GM12878 (cell line): ENCODE measurements at regions not wholly inside any gene's neighbourhood (a gene's known extent, or its start where the extent isn't known, plus 50 kb on each side); places are given as distances from the start of the nearest gene placed in this dataset.

Experiments used
- ATAC-seq: fragments of 200-7000 bp; cut with Tn5 transposase; 3 replicates; pipeline ENCODE4 v1.9.1; 2020; ENCODE audit warnings: mild to moderate bottlenecking, moderate library complexity
- BruUV-seq: library from RNA; stranded (reverse); fragments of 400-500 nt; replicated peaks from 2 replicates; lab custom pipeline; 2021; lab: Mats Ljungman, UMichigan
- CTCF ChIA-PET: fragments of 300-600 bp; sonication (Branson Sonifier 250); formaldehyde crosslinking; extraction: SDS; loops from one replicate; lab custom pipeline; 2021; ENCODE audit warnings: inconsistent platforms; lab: Yijun Ruan, JAX
- POLR2A ChIA-PET: fragments of 350-600 bp; formaldehyde crosslinking; extraction: SDS; loops from one replicate; lab custom pipeline; 2021; ENCODE audit warnings: inconsistent platforms; lab: Charles Lee
- RAD21 ChIA-PET: fragments of 300-600 bp; sonication (Branson Sonifier 250); formaldehyde crosslinking; loops from one replicate; lab custom pipeline; 2023; ENCODE audit warnings: antibody characterized with exemption; ENCODE audit not compliant: unreplicated experiment; lab: Charles Lee
- SMC1A ChIA-PET: fragments of 300-600 bp; sonication (Branson Sonifier 250); formaldehyde crosslinking; loops from one replicate; lab custom pipeline; 2023; ENCODE audit not compliant: unreplicated experiment, uncharacterized antibody; lab: Charles Lee
- DNase-seq: peaks from one replicate; pipeline ENCODE4 v3.0.0-alpha.2; 2011; ENCODE audit warnings: low read depth, low spot score
- FAIRE-seq: peaks from 3 replicates; lab custom pipeline; 2011; peaks lifted over from hg19 to GRCh38; lab: Jason Lieb, UNC
- H2AFZ ChIP-seq: 2 replicates; pipeline ENCODE4 v1.6.0; 2011; ENCODE audit warnings: low read depth, low read length, control low read depth; ENCODE audit not compliant: control insufficient read depth
- H3K27ac ChIP-seq: 2 replicates; pipeline ENCODE4 v1.5.1; 2011; ENCODE audit warnings: control low read depth; ENCODE audit not compliant: control insufficient read depth, insufficient read depth
- H3K27me3 ChIP-seq, 2 experiments: replicated peaks in 1 of 2; 2 replicates each; pipeline versions ENCODE4 v1.6.0 to v1.6.1; 2011; ENCODE audit warnings: low read length in 1 of 2; ENCODE audit not compliant: control insufficient read depth in 2 of 2, insufficient read depth in 2 of 2
- H3K36me3 ChIP-seq, 2 experiments: 2 replicates each; pipeline ENCODE4 v1.5.1; 2011; ENCODE audit warnings: low read length in 1 of 2; ENCODE audit not compliant: control insufficient read depth in 2 of 2, insufficient read depth in 2 of 2
- H3K4me1 ChIP-seq: 2 replicates; pipeline ENCODE4 v1.6.1; 2011; ENCODE audit warnings: mild to moderate bottlenecking, low read length, moderate library complexity, mixed read lengths; ENCODE audit not compliant: control insufficient read depth, insufficient read depth
- H3K4me2 ChIP-seq: 2 replicates; pipeline ENCODE4 v1.6.0; 2011; ENCODE audit warnings: control low read depth; ENCODE audit not compliant: control insufficient read depth, insufficient read depth
- H3K4me3 ChIP-seq: fragments of 200-600 bp; sonication (generic); 2 replicates; pipeline ENCODE4 v1.5.1; 2016
- H3K79me2 ChIP-seq: 2 replicates; pipeline ENCODE4 v1.6.0; 2011; ENCODE audit warnings: low read length; ENCODE audit not compliant: control insufficient read depth, insufficient read depth
- H3K9ac ChIP-seq: 2 replicates; pipeline ENCODE4 v1.8.0; 2011; ENCODE audit warnings: low read length, control low read depth, mixed read lengths; ENCODE audit not compliant: control insufficient read depth, insufficient read depth
- H3K9me3 ChIP-seq: replicated peaks from 3 replicates; pipeline ENCODE4 v1.5.1; 2011; ENCODE audit warnings: mild to moderate bottlenecking, low read length; ENCODE audit not compliant: control insufficient read depth, insufficient read depth
- H4K20me1 ChIP-seq: 2 replicates; pipeline ENCODE4 v1.6.0; 2011; ENCODE audit not compliant: control insufficient read depth, insufficient read depth
- BACH1 ChIP-seq: fragments of 450-650 bp; IDR thresholded peaks from 2 replicates; pipeline ENCODE4 v1.6.1; 2017; ENCODE audit warnings: mild to moderate bottlenecking, borderline replicate concordance
- HDGF ChIP-seq: fragments of 450-650 bp; IDR thresholded peaks from 2 replicates; pipeline ENCODE4 v1.6.1; 2016; ENCODE audit warnings: antibody characterized with exemption
- JUNB ChIP-seq: IDR thresholded peaks from 2 replicates; pipeline ENCODE4 v1.6.1; 2016; ENCODE audit warnings: antibody characterized with exemption, mild to moderate bottlenecking
- JUND ChIP-seq: IDR thresholded peaks from 2 replicates; pipeline ENCODE4 v1.6.1; 2012; ENCODE audit warnings: low read depth, mild to moderate bottlenecking, low read length, improper control_type of control experiment, moderate library complexity
- NFYA ChIP-seq: IDR thresholded peaks from 2 replicates; pipeline ENCODE4 v1.6.1; 2011; ENCODE audit warnings: low read depth, mild to moderate bottlenecking, low read length, improper control_type of control experiment, borderline replicate concordance
- RBBP5 ChIP-seq: fragments of 200-600 bp; sonication (generic); conservative IDR thresholded peaks from 2 replicates; pipeline ENCODE4 v1.6.1; 2016
- SRF ChIP-seq, 2 experiments: IDR thresholded peaks; 2 replicates each; pipeline ENCODE4 v1.6.1; 2011; ENCODE audit warnings: low read depth in 2 of 2, low read length in 2 of 2, mild to moderate bottlenecking in 1 of 2, moderate library complexity in 1 of 2
- TARDBP ChIP-seq: IDR thresholded peaks from 2 replicates; pipeline ENCODE4 v1.6.1; 2016; ENCODE audit warnings: borderline replicate concordance
- TBL1XR1 ChIP-seq: IDR thresholded peaks from 2 replicates; pipeline ENCODE4 v1.6.1; 2012; ENCODE audit warnings: low read depth, low read length, improper control_type of control experiment
- WRNIP1 ChIP-seq: IDR thresholded peaks from 2 replicates; pipeline ENCODE4 v1.6.1; 2011; ENCODE audit warnings: low read depth, low read length, improper control_type of control experiment, borderline replicate concordance
- ZSCAN29 ChIP-seq: fragments of 450-650 bp; IDR thresholded peaks from 2 replicates; pipeline ENCODE4 v1.6.1; 2017; ENCODE audit warnings: mild to moderate bottlenecking, moderate library complexity
- ZZZ3 ChIP-seq: IDR thresholded peaks from 2 replicates; pipeline ENCODE4 v1.6.1; 2011; ENCODE audit warnings: low read depth; ENCODE audit not compliant: control insufficient read depth, insufficient read length
- WGBS: methylation state at CpG from one replicate; pipeline ENCODE4 v1.1.6; 2016; ENCODE audit warnings: low lambda C conversion rate; ENCODE audit not compliant: insufficient replicate concordance, insufficient coverage; ENCODE audit errors: missing lambda C conversion rate; 5-methylcytosine and 5-hydroxymethylcytosine counted together
- in situ Hi-C: fragments of 300-500 bp; cut with MboI; formaldehyde crosslinking; loops from 9 replicates; pipeline ENCODE4 v1.14.3; 2018; ENCODE audit warnings: mixed read lengths
- intact Hi-C: fragments of 100-400 bp; cut with micrococcal nuclease; formaldehyde crosslinking; loops from one replicate; pipeline ENCODE4 v1.14.2; 2022; ENCODE audit not compliant: unreplicated experiment
- TF ChIP-seq, protein P1 (sequence below): fragments of 450-650 bp; IDR thresholded peaks from 2 replicates; pipeline ENCODE4 v1.6.1; 2017; ENCODE audit warnings: mild to moderate bottlenecking, moderate library complexity
- TF ChIP-seq, protein P2 (sequence below): IDR thresholded peaks from 2 replicates; pipeline ENCODE4 v1.6.1; 2011; ENCODE audit warnings: mild to moderate bottlenecking, low read depth, low read length, moderate library complexity; ENCODE audit not compliant: insufficient replicate concordance
- TF ChIP-seq, protein P3 (sequence below): IDR thresholded peaks from 2 replicates; pipeline ENCODE4 v1.6.1; 2012; ENCODE audit warnings: low read depth, low read length, improper control_type of control experiment

DNA sequence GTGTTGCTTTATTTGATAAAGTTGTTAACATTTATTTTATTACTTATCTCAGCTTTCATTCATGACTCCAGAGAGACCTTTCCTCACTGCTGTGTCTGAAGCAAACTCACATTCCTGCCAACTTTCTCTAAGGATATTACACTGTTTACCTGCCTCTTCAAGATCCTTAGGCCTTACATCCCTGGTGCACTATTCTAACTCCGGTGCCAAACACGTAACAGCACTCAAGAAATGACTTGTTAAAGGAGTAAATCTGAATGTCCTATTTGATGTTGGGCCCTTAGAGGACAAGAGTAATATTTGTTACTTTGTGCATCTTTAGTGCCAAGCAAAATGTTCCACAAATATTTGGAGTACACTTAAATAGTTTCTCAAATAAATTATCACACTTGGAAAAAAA lies 324.1 kb upstream of the FLRT2 start:
- no peaks in the 10 kb centered on the region for H3K79me2 ChIP-seq
- no peak for ATAC-seq
- ChIA-PET CTCF (no interaction called here), RAD21 (no interaction called here), SMC1A (no interaction called here), POLR2A (interaction anchor here (0.6 kb wide), 2 partner anchors 78 to 139 kb away, joined by 4 to 6 read pairs; no protein-coding TSS in a partner anchor)
- H3K27ac ChIP-seq, result no peak overlapping the region
- H3K4me3 ChIP-seq, result no peak overlapping the region
- no peaks in the 10 kb centered on the region for H3K36me3 ChIP-seq
- H3K9ac ChIP-seq, result no peak overlapping the region
- 18% methylated on average over 2 of the region's 2 CpGs for WGBS
- intact Hi-C loops (no loop called here), in situ Hi-C loops (no loop called here)
- no peaks in the 10 kb centered on the region for H3K4me1 ChIP-seq
- no TSS peak for BruUV-seq
- FAIRE-seq, result no peak
- no peak overlapping the region for H2AFZ ChIP-seq
- no peak for DNase-seq
- H3K4me2 ChIP-seq, result no peak overlapping the region
- H3K9me3 ChIP-seq, result no peaks in the 10 kb centered on the region; the same call in 2 of the 3 replicates
- H3K27me3 ChIP-seq, result no peaks in the 10 kb centered on the region
- no peaks in the 10 kb centered on the region for H4K20me1 ChIP-seq
- TF ChIP-seq, protein P1, sequence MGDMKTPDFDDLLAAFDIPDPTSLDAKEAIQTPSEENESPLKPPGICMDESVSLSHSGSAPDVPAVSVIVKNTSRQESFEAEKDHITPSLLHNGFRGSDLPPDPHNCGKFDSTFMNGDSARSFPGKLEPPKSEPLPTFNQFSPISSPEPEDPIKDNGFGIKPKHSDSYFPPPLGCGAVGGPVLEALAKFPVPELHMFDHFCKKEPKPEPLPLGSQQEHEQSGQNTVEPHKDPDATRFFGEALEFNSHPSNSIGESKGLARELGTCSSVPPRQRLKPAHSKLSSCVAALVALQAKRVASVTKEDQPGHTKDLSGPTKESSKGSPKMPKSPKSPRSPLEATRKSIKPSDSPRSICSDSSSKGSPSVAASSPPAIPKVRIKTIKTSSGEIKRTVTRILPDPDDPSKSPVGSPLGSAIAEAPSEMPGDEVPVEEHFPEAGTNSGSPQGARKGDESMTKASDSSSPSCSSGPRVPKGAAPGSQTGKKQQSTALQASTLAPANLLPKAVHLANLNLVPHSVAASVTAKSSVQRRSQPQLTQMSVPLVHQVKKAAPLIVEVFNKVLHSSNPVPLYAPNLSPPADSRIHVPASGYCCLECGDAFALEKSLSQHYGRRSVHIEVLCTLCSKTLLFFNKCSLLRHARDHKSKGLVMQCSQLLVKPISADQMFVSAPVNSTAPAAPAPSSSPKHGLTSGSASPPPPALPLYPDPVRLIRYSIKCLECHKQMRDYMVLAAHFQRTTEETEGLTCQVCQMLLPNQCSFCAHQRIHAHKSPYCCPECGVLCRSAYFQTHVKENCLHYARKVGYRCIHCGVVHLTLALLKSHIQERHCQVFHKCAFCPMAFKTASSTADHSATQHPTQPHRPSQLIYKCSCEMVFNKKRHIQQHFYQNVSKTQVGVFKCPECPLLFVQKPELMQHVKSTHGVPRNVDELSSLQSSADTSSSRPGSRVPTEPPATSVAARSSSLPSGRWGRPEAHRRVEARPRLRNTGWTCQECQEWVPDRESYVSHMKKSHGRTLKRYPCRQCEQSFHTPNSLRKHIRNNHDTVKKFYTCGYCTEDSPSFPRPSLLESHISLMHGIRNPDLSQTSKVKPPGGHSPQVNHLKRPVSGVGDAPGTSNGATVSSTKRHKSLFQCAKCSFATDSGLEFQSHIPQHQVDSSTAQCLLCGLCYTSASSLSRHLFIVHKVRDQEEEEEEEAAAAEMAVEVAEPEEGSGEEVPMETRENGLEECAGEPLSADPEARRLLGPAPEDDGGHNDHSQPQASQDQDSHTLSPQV, result no peak
- TF ChIP-seq TARDBP, result no peak
- TF ChIP-seq ZZZ3, result no peak
- TF ChIP-seq SRF (IDR thresholded peaks at IDR 0.05; ENCODE audit: low read depth in 2 of 2, low read length in 2 of 2), result no peak
- TF ChIP-seq JUNB, result no peak
- no peak for TF ChIP-seq BACH1
- no peak for TF ChIP-seq ZSCAN29
- no peak for TF ChIP-seq NFYA
- no peak for TF ChIP-seq RBBP5
- TF ChIP-seq TBL1XR1, result no peak
- no peak for TF ChIP-seq WRNIP1
- no peak for TF ChIP-seq JUND
- TF ChIP-seq, protein P2, sequence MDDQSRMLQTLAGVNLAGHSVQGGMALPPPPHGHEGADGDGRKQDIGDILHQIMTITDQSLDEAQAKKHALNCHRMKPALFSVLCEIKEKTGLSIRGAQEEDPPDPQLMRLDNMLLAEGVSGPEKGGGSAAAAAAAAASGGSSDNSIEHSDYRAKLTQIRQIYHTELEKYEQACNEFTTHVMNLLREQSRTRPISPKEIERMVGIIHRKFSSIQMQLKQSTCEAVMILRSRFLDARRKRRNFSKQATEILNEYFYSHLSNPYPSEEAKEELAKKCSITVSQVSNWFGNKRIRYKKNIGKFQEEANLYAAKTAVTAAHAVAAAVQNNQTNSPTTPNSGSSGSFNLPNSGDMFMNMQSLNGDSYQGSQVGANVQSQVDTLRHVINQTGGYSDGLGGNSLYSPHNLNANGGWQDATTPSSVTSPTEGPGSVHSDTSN, result no peak
- TF ChIP-seq HDGF, result no peak
- TF ChIP-seq, protein P3, sequence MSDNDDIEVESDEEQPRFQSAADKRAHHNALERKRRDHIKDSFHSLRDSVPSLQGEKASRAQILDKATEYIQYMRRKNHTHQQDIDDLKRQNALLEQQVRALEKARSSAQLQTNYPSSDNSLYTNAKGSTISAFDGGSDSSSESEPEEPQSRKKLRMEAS, result no peak
